GM12873 (cell line): ENCODE measurements at regions not wholly inside any gene's neighbourhood (a gene's known extent, or its start where the extent isn't known, plus 50 kb on each side); places are given as distances from the start of the nearest gene placed in this dataset.

ENCODE experiments used
- TF ChIP-seq, protein P1 (sequence below): IDR thresholded peaks from 2 replicates; pipeline ENCODE4 v1.5.1; 2012; ENCODE audit warnings: low read depth, mild to moderate bottlenecking, moderate library complexity, low read length, control low read depth; ENCODE audit not compliant: insufficient read depth; ENCODE audit errors: missing control alignments

- TF ChIP-seq, protein P1, sequence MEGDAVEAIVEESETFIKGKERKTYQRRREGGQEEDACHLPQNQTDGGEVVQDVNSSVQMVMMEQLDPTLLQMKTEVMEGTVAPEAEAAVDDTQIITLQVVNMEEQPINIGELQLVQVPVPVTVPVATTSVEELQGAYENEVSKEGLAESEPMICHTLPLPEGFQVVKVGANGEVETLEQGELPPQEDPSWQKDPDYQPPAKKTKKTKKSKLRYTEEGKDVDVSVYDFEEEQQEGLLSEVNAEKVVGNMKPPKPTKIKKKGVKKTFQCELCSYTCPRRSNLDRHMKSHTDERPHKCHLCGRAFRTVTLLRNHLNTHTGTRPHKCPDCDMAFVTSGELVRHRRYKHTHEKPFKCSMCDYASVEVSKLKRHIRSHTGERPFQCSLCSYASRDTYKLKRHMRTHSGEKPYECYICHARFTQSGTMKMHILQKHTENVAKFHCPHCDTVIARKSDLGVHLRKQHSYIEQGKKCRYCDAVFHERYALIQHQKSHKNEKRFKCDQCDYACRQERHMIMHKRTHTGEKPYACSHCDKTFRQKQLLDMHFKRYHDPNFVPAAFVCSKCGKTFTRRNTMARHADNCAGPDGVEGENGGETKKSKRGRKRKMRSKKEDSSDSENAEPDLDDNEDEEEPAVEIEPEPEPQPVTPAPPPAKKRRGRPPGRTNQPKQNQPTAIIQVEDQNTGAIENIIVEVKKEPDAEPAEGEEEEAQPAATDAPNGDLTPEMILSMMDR: no peak
These were observed 239.4 kb downstream of the TEX29 start for GRCh38 chr13:111559612-111560403.

DNA sequence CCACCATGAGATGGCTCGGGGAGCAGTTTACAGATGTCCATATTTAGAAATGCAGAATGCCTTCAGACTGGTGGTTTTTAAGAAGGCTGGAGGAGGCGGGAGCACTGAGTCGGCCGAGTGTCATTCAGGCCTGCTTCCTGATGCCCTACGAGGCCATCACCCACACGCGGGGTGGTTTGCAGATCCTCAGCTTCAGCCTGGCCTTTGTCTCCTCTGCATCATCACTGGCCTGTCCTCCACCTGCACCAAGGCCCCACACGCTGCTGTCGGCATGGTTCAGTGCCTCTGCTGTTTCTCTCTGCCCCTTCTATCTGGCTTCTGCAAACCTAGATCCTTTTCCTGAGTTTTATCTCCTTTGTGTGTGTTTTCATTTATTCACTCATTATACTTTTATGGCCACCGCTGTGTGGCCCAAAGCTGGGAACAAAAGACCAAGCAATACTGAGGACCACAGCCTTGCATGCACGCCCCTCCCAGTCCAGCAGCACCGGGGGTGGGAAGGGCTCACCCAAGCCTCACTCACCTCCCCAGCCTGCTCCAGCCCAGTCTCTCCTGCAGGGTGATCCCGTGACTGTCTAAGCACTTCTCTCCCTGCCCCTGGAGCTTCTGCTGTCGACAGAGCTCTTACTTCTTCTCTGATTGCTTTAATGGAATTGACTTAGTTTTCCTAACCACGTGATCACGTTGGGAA, 240.8 kb downstream of the TEX29 start:
- TF ChIP-seq, protein P1: no peak

DNA sequence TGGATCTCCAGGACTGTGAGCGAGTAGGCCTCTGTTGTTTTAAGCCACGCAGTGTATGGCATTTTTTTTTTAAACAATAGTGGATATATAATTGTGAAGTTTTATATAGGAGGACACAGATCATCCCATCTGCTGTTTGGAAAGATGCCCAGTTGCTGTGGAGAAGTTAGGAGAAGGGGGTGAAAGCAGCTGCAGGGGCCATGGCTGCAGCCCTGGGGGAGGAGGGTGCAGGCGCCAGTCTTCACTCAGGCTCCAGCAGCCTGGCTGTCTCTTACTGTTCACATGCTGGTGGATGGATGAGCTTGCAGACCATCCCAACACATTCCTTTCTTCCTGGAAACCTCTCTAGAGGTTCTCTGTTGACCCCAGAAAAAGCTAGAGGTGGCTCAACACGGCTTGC, 242.3 kb downstream of the TEX29 start:
- TF ChIP-seq, protein P1: no peak

GRCh38 chr13:111564606-111565005, 244.2 kb downstream of the TEX29 start:
- TF ChIP-seq, protein P1: no peak

DNA sequence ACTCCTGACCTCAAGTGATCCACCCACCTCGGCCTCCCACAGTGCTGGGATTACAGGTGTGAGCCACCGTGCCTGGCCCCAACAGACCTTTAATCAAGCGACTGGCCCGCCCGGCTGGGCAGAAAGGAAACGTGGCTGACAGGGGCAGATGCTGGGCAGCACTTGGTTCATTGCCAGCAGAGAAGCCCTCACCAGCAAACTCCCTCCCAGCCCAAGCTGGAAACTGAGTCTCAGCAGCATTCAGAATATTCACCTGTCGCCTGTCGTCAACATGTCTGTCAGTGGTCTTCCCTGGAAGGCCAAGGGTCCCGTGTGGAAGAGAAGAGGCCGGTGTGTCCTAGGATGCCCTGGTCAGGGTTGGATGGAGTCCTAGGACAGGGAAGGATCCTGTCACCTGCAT, 245.0 kb downstream of the TEX29 start:
- TF ChIP-seq, protein P1: no peak

GRCh38 chr13:111566567-111566966, 246.1 kb downstream of the TEX29 start:
- TF ChIP-seq, protein P1: no peak

DNA sequence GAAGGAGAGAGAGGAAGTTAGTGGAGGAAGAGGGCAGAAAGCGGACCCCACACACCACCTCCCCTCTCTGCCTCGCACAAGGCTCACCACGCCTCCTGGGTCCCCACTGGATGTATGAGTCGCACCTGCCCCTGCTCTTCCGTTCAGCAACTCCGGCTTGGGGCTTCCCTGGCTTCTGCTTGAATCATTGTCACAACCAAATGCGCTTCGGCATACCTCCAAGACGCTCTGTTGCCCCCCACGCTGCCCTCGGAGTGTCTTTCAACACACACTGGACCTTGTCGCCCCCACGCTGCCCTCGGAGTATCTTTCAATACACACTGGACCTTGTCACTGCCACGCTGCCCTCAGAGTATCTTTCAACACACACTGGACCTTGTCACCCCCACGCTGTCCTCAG, 247.2 kb downstream of the TEX29 start:
- TF ChIP-seq, protein P1: no peak
